ENCODE measurements at regions not wholly inside any gene's neighbourhood (a gene's known extent, or its start where the extent isn't known, plus 50 kb on each side); places are given as distances from the start of the nearest gene placed in this dataset.

DNA sequence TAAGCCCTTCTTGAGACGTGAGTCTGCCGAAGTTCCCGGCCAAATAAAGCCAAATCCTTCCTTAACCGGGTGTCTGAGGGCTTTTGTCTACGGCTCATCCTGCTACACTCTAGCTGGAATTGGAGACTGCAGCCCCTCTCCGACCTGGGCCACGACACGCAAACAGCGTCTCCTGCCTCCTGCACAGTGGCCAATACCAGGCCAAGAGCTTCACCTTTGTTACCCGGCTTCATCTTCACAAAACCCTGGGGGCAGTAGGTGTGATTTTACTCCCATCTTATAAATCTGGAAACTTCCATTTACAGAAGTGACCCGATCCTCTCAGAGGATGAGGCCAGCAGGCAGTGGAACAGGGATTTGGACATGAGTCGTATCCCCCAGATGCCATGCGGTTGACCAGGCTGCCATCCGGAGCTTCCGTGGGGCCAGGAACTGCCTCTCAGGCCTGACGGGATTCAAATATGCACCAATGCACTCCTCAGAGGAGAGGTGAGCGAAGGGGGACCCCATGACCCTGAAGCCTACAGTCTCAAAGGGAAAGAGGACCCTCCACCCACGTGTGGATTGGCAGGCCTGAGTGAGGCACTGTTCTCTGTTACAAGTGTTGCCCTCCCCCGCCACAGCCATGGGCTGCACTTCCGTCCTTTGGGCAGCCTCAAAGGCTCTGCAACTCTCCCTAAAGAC is 53.2 kb upstream of the KLF13 start:
- Histone ChIP-seq H3K4me2 (ENCODE audit: low read depth, low read length) (no peak overlapping the region), H3K36me3 (replicated peaks; ENCODE audit: insufficient read depth, low read length) (no peaks in the 10 kb centered on the region), H3K9ac (ENCODE audit: low read length) (no peak overlapping the region), H3K9me3 (replicated peaks; ENCODE audit: insufficient read depth, low read length) (no peaks in the 10 kb centered on the region), H3K79me2 (ENCODE audit: low read length) (no peaks in the 10 kb centered on the region), H3K27me3 (replicated peaks; ENCODE audit: insufficient read depth, low read length) (no peaks in the 10 kb centered on the region), H4K20me1 (ENCODE audit: insufficient read depth, low read length) (no peaks in the 10 kb centered on the region), H3K4me3 (ENCODE audit: low read length) (no peak overlapping the region), H3K9me2 (replicated peaks; ENCODE audit: insufficient read depth, low read length) (no peaks in the 10 kb centered on the region), H3K27ac (ENCODE audit: low read length) (no peak overlapping the region), H3F3A (ENCODE audit: insufficient read depth, low read length) (no peaks in the 10 kb centered on the region), H3K4me1 (ENCODE audit: low read length) (peaks cover 5% of the 10 kb centered on the region), H2AFZ (ENCODE audit: low read length) (no peak overlapping the region)
- no peak for TF ChIP-seq EZH2 (optimal IDR thresholded peaks at IDR 0.05; ENCODE audit: low read depth, low read length)
- no peak for TF ChIP-seq CTCF (IDR thresholded peaks at IDR 0.05; ENCODE audit: low read length)
- no peak for TF ChIP-seq EZH2phosphoT487 (IDR thresholded peaks at IDR 0.05; ENCODE audit: low read length)
- no peak for DNase-seq

DNA sequence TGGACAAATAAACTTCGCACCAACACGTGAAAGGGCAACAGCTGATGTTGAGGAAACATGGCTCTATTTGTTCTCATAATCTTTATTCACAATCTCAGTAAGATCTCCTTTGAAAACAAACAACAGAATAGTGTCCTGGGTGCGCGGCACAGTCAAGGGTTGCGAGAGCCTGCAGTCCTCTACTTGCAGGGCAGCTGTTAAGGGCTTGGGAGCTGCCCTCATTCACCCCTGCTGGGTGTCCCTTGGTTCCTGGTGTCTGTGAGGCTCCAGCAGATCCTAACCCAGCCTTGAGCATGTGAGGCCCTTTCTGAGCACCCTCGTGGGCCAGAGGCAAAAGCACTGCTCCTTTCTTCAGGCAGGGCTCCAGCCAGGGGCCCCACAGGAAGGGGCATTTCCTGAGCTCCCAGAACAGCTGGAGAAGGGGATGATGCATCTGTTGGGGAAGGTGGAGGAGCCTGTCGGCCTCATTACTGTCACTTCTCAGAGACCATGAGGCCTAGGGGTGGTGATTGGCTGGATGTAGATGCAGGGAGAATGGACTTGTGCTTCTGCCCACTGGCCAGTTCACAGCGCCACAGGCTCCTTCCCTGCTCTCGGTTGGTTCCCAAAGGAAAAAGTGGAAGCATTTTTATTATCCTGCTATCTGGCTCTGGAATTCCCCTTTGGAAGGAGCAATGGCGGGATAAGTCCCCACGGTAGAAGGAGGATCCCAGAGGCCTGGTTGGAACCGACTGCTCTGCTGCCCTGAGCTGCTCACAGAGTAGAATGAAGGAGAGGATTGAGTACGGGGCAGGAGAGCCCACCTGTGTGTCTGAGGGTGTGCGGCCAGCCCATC is 51.9 kb upstream of the KLF13 start:
- TF ChIP-seq CTCF (IDR thresholded peaks at IDR 0.05; ENCODE audit: low read length), result no peak
- TF ChIP-seq EZH2 (optimal IDR thresholded peaks at IDR 0.05; ENCODE audit: low read depth, low read length), result no peak
- Histone ChIP-seq H3K36me3 (replicated peaks; ENCODE audit: insufficient read depth, low read length) (no peaks in the 10 kb centered on the region), H3F3A (ENCODE audit: insufficient read depth, low read length) (no peaks in the 10 kb centered on the region), H3K4me2 (ENCODE audit: low read depth, low read length) (no peak overlapping the region), H2AFZ (ENCODE audit: low read length) (no peak overlapping the region), H3K4me3 (ENCODE audit: low read length) (no peak overlapping the region), H3K79me2 (ENCODE audit: low read length) (no peaks in the 10 kb centered on the region), H3K9me3 (replicated peaks; ENCODE audit: insufficient read depth, low read length) (no peaks in the 10 kb centered on the region), H3K9me2 (replicated peaks; ENCODE audit: insufficient read depth, low read length) (no peaks in the 10 kb centered on the region), H3K27ac (ENCODE audit: low read length) (no peak overlapping the region), H3K27me3 (replicated peaks; ENCODE audit: insufficient read depth, low read length) (no peaks in the 10 kb centered on the region), H3K4me1 (ENCODE audit: low read length) (peaks cover 3% of the 10 kb centered on the region; the same call in 1 of the 2 replicates), H4K20me1 (ENCODE audit: insufficient read depth, low read length) (no peaks in the 10 kb centered on the region), H3K9ac (ENCODE audit: low read length) (no peak overlapping the region)
- DNase-seq, result no peak

DNA sequence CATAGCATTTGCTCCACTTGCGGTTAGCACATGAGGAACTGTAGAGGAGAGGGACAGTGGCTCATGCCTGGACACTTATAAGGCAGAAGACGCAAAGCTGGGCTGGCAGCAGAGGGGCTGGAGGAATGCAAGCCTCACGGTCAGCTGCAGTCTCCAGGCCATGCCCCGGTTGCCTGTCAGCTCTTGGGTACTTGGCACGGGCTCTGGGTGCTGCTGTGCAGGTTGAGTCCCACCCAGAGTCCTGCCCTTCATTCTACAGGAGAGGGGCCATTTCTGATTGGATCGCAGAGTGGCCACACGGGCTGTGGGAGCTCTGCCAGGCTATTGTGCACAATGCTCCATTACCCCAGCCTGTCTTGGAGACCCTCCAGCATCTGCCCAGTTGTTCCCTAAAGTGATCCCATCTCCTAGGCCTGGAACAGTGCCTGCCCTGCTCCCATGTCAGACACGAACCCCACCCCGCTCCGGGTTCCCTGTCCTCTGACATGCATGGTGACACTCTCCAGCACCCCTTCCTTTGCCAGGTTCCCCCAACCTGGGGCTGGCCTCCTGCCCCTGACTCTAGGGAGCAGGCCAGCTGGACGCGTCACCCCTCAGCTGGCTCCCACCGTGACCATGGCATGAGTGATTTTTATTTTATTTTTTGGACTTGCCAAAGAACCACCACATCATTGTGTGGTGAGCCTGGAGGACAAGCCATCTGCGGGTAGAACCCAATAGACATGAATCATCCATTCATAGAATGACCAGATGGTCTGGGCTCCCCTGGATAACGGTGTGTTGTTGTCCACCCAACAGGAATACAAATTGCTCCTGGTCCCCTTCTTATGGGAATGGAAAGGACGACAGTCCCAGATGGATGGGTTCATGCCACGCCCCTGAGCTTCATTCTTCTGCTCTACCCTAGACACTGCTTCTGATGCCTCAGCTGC is 51.0 kb upstream of the KLF13 start:
- H3K4me3 ChIP-seq (ENCODE audit: low read length), result no peak overlapping the region
- H3K9me3 ChIP-seq (replicated peaks; ENCODE audit: insufficient read depth, low read length), result no peaks in the 10 kb centered on the region
- no peaks in the 10 kb centered on the region for H3K36me3 ChIP-seq (replicated peaks; ENCODE audit: insufficient read depth, low read length)
- TF ChIP-seq EZH2 (optimal IDR thresholded peaks at IDR 0.05; ENCODE audit: low read depth, low read length) (no peak), CTCF (IDR thresholded peaks at IDR 0.05; ENCODE audit: low read length) (no peak), EZH2phosphoT487 (IDR thresholded peaks at IDR 0.05; ENCODE audit: low read length) (no peak)
- no peaks in the 10 kb centered on the region for H3K4me1 ChIP-seq (ENCODE audit: low read length)
- H3K9ac ChIP-seq (ENCODE audit: low read length), result no peak overlapping the region
- H2AFZ ChIP-seq (ENCODE audit: low read length), result no peak overlapping the region
- no peaks in the 10 kb centered on the region for H3K27me3 ChIP-seq (replicated peaks; ENCODE audit: insufficient read depth, low read length)
- no peak overlapping the region for H3K27ac ChIP-seq (ENCODE audit: low read length)
- DNase-seq, result no peak
- H3K79me2 ChIP-seq (ENCODE audit: low read length), result no peaks in the 10 kb centered on the region
- H3F3A ChIP-seq (ENCODE audit: insufficient read depth, low read length), result no peaks in the 10 kb centered on the region
- H3K4me2 ChIP-seq (ENCODE audit: low read depth, low read length), result no peak overlapping the region
- no peaks in the 10 kb centered on the region for H4K20me1 ChIP-seq (ENCODE audit: insufficient read depth, low read length)
- no peaks in the 10 kb centered on the region for H3K9me2 ChIP-seq (replicated peaks; ENCODE audit: insufficient read depth, low read length)

Measured in MM.1S (cell line).